ENCODE measurements at regions not wholly inside any gene's neighbourhood (a gene's known extent, or its start where the extent isn't known, plus 50 kb on each side); places are given as distances from the start of the nearest gene placed in this dataset.
"Not testable (repeated sequence)": the region's sequence is repeated elsewhere in the genome, so short reads cannot be mapped to it uniquely, and the experiment has no call there.

DNA sequence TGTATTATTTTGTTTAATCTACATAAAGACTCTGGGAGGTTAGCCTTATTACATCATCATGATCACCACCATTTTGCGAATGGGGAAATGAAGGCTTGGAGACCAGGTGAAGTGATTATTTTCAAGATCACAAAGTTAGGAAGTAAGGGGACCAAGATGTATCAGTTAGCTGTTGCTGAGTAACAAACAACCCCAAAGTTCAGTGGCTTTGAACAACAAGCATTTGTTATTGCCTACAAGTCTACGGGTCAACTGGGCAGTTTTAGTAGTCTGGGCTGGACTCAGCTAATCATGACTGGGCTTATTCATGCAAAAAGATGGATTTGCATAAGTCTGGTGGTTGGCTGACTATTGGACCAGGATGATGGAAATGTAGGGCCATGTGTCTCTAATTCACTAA lies 389.2 kb downstream of the MIAT start:
- DNase-seq (ENCODE audit: low spot score), result no peak

DNA sequence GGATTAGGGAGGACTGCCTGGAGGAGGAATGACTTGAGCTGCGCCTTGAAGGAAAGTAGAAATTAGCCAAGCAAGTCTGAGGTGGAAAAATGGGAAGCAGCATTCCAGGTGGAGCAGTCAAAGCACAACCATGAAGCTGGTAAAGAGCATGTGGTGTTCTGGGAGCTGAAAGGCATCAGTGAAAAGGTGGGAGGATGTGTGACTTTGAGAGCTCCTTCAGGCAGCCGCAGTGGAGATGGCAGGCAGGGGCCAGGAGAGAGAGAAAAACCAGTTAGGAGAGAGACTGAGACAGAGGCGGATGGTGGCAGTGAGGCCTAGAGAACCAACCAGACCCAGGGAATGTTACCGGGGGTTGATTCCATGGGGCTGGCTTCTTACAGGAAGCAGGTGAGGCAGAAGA lies 393.4 kb downstream of the MIAT start:
- no peak for DNase-seq (ENCODE audit: low spot score)

DNA sequence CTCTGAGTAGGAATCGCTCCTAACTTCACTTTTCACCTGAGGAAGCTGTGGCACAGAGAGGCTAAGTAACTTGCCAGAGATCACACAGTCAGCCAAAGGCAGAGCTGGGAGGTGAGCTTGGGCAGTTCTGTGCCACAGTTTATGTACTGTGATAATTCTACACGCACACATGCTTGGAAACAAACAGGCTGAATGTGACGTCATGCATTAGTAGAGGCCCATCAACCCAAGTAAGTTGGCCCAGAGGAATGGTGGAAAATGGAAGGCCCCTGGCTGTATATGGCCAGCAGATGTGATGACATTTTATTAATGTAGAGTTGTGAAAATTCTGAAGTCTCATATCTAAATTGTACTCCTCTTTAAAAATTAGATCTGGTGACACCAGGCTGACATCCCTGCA lies 394.0 kb downstream of the MIAT start:
- no peak for DNase-seq (ENCODE audit: low spot score)

DNA sequence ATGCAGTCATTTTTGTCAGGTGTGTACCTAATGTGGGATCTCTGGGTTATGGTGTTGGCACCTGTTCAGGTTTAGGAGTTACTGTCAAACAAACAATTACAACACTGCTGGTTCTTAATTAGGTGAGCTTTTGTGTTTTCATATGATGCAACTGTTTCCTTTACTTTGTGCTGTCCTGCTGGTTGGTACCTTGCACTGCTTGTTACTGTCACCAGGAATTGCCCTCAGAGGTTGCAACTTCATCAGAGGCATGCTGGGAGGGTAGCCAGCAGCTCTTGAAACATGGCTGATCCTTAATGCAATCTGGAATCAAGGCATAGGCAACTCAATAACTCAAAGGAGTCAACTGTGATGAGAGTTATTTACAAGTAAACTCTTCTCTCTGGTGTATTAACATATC lies 400.3 kb downstream of the MIAT start:
- no peak for DNase-seq (ENCODE audit: low spot score)

DNA sequence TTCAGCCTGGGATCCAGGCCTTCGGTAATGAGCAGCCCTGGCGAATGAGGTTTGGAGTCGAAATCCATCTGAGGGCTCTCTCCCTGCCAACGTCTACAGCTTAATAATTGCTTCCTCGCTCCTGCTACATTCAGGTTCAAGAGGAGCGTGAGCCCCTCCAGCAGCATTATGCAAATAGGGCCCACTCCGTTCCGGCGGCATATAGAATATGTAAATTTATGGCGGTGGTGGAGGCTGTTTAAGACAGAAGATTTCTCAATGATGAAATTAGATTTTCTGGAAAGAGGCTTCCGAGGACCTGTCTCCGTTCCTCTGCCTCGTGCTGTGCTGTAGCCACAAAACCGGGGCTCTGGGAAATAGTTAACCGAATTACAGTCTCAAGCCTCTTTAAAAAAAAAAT lies 402.8 kb downstream of the MIAT start:
- DNase-seq (ENCODE audit: low spot score), result no peak

DNA sequence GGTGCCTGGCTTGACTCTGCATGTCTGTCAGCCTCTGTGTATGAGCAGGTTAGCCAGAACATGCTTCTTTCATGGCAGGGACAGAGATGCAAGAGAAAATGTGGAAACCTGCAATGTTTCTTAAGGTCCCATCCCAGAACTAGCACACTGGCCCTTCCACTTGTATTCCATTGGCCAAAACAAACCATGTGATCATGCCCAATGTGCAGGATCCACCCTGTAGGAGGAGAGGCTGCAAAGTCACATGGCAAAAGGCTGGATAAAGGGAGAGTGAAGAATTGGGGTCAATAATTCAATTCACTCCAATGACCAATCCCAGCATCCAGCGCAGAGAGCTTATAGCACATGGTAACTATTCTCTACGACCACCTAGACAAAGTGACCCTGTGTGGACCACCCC lies 405.5 kb downstream of the MIAT start:
- DNase-seq (ENCODE audit: low spot score), result no peak

DNA sequence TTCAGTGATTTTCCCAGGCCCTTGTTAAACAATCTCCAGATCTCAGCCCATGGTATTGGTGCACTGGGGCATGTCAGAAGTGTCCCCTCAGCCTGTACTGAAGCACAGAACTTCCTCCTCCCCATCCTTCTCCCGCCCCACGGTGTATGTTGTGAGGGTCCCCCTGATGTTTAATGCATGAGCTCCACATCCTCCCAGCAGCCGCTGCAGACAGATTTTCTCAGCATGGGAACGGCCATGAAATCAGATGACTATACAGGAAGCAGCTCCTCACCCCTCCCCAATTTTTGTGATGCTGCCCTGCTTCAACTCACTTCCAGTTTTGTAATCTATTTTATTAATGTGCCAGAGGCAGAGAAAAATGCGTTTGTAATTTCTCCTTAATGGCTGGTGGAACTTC lies 406.0 kb downstream of the MIAT start:
- DNase-seq (ENCODE audit: low spot score), result no peak

DNA sequence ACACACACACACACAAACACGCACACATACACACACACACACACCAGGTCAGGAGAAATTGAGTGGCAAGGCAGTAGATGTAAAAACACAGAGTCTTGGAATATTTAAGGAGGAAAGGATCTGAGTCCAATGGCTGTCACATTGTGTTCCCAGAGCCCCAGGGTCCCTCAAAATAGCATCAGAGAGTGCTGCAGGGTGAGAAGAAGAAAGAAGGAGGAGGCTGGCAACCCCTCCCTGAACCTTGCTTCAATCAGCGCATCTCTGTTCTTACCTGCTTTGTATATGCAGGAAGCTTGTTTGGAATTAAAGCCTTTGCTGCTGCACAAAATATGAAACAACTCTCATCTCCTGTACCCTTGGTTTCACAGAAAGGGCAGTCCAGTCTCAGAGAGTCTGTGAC lies 406.5 kb downstream of the MIAT start:
- DNase-seq (ENCODE audit: low spot score), result no peak

DNA sequence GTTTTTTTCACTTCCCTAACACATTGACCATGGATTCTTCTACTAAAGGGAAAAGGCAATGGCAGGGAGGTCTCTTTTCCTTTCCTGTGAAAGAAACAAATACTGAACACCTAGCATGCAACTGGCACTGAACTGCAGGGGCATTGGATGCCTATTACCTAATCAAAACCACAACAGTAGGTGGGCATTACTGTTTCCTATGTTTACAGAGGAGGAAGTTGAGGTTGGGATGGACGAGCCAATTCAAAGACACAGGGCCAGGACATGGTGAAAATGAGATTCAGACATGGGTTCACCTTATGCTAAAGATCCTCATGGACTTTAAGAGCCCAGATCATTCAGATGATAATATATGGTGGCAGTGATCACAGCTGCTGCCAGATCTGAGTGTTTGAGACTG lies 407.0 kb downstream of the MIAT start:
- DNase-seq (ENCODE audit: low spot score), result no peak

DNA sequence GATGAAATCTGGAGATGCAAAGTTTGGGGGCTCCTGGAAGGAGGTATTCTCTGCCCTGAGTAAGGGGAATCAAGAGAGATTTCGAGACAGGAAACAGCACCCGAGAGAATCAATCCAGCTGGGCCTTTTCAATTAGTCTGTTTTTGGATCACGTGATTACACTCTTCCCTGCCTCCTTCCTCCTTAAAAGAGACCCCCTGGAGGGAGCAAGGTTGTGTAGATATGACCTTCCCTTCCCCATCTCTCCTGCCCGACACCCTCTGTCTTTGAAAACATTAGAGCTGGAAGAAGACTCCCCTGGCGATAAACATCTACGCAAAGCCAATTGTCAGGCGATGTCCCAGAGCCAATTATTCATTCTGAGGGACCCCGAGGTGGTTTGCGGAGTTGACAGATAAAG lies 407.9 kb downstream of the MIAT start:
- no peak for DNase-seq (ENCODE audit: low spot score)

DNA sequence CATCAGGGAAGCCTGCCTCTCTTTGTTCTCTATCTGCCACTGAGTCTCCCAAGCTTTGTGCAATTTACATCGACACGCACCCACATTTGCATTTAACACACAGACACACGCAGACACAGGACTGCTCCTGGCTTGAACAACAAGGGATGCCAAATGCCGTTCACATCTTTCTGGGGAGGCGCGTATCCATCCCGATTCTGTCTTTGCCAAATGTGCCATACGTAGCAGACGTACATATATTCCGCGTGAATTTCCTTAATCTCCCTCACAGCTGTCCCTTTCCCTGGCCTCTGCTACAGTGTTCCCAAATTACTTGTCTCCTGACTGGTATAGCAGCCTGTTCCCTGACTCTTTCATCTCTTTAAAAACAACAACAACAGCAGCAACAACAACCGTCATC lies 409.5 kb downstream of the MIAT start:
- DNase-seq (ENCODE audit: low spot score), result no peak

DNA sequence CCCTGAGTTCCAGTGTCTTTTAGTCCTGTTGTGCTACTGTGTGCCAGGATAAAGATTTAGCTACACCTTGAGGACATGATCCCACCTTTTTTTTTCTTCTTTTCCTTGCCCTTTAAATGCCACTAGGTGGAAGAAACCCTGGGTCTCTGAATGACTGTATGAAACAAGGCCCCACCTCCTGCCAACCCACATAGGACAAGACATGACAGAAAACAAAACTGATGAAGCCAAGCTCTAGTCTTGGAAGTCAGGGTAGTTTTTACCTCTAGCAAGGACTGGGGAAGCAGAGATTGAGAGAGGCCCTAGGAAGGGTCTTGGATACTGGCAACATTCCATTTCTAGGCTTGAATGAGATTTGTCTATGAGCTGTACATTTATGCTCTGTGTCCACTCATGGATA lies 410.7 kb downstream of the MIAT start:
- DNase-seq (ENCODE audit: low spot score), result no peak

DNA sequence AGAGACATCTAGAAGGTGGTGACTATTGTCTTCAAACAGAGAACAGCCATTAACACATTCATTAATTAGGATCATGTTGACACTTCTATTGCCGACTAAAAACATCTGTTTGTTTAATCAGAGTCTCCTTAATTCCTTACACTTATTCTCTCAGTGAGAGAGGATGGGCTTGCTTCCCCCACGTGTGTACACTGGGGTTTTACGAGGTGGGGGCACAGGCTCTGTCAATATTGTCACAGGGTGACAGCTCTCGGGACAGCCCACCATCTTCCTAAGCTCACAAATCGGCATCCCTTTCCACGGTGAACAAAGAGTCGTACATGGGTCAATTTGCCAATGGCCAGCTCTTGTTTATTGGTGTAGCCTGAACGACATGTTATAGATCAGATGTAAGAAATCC lies 413.2 kb downstream of the MIAT start:
- DNase-seq (ENCODE audit: low spot score), result no peak

DNA sequence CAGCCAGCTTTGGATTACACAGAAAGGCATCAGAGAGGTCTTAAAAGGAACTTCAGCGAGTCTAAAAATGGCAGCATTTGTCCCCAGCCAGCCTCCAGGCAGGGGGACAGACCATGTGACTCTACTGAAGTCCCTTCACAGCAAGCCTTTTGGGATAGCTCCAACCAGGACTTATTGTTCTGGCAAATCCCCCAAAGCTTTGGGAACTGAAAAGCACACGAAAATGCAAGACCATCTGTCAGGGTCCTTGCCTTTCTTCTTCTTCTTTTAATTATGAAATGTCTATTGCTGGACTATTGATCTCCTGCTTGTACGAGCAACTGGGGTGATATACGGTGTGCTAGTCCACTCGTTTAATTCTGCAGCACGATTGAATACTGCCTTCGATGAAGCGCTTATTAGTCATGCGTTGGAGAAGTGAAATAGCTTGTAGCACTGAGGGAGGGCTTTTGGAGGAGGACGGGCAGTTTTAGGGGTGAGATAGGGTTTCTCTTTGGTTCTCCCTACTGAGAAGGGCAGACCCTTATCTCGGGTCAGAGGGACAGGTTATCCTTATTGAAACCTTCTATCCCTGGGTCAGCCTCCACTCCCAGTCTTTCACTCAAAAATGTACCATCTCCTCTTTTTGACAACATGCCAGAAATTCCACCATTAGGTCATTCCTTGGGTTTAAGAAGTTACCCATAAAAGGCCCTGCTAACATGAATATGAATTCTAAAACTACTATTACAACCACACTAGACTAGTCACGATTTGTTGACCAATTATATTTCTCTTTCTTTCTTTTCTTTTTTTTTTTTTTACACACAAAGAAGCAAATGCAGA lies 416.4 kb downstream of the MIAT start:
- DNase-seq (ENCODE audit: low spot score), result no peak

DNA sequence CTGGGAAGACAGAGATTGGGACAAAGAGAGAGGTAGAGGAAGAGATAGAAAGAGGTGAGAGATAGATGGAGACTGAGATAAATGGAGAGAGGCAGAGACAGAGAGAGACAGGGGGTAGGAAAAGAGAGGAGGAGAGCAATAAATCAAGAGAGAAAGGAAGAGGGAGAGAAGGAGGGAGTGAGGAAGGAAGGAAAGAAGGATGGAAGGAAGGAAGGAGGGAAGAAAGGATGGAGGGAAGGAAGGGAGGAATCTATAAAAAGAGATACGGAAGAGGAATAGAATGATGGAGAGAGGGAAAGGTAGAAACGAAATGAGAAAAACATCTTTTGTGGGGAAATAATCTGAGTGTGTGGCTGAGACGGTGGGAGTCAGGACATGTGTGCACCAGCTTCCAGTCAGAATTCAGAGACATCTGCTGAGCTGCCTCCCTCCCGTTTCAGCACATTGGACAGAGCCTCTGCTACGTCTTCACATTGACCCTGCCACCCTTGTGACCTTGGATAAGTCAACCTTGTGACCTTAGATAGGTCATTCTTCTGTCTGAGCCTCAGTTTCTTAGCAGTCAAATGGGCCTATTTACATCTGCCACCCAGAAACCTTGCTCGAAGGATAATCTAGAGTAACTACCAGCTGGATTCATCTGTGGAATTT lies 417.8 kb downstream of the MIAT start:
- DNase-seq (ENCODE audit: low spot score), result no peak

DNA sequence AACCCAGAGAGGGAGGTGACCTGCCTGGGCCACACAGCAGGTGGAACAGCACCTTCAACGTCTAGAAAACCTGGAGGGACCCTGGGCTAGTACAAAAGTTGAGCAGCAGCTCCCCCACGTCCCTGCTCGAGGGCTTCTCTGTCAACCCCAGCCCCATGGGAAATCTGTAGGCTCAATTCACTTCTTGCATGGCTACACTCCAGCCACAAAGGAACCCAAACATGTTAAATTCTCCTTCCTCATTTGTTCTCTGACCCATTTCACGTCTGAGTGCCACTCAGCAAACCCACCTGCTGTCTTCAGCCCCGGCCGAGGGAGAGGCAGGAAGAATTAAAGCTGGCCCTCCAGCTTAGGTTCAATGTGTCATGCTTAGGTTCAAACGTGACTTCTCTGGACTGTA lies 418.5 kb downstream of the MIAT start:
- DNase-seq (ENCODE audit: low spot score), result no peak

DNA sequence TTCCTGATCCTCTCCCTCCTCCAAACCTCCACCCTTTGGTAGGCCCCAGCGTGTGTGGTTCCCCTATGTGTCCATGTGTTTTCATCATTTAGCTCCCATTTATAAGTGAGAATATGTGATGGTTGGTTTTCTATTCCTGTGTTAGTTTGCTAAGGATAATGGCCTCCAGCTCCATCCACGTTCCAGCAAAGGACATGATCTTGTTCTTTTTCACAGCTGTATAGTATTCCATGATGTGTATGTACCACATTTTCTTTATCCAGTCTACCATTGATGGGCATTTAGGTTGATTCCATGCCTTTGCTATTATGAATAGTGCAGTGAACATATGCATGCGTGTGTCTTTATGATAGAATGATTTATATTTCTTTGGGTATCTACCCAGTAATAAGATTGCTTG lies 420.7 kb downstream of the MIAT start:
- DNase-seq (ENCODE audit: low spot score), result not testable (repeated sequence)

DNA sequence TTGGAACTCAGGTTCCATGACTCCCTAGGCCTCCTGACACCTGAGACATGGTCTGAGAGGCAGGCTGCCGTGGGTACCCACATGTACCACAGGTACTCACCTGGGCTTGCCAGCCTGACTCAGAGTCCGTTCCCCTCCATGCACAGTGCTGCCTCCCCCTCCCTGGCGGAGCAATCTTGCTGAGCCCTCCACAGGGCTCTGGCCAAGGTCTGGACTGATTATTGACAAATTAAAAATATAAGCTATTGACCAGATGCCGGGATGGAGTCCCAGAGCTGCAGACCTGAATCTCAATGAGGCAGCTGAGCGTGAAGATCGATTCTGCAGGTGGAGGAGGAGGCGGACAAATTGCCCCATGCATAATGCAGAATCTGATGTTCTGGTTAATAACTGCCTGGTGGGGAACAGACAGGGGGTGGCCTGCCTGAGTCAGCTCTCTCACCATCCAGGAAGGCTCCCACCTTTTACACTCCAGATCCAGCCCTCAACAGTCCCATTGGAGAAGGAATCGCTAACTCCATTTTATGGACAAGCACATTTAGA lies 422.7 kb downstream of the MIAT start:
- no peak for DNase-seq (ENCODE audit: low spot score)

DNA sequence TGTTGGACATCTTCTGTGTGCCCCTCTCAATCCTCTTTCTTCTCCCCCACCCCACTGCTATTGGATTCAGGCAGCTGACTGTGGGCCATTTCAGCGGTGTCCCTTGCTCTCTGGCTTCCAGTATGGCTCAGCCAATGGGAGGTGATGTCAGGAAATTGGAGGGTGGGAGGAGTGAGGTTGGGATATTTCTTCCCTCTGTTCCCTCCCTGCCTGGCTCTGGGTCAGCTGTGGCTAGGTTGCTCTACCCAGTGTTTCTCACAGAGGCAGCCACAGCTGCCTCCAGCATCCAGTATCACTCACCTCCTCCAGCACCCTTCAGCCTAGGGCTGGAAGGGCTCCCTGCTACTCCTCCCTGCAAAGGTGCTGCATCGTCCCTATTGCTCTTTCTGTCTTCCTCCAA lies 423.5 kb downstream of the MIAT start:
- no peak for DNase-seq (ENCODE audit: low spot score)

DNA sequence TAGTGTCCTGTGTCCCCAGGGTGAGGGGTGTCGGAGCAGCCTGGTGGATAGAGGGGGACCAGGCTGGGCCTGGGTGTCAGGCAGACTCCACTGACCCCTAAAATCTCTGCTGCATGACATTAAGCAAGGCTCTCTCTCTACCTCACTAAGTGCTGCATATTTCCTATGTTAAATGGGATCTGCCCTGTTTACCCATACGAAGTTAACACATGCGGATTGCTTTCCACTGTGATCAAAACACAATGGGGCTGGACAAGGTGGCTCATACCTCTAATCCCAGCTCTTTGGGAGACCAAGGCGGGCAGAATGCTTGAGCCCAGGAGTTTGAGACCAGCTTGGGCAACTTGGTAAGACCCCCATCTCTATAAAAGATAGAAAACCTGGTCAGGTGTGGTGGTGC lies 426.2 kb downstream of the MIAT start:
- no peak for DNase-seq (ENCODE audit: low spot score)

DNA sequence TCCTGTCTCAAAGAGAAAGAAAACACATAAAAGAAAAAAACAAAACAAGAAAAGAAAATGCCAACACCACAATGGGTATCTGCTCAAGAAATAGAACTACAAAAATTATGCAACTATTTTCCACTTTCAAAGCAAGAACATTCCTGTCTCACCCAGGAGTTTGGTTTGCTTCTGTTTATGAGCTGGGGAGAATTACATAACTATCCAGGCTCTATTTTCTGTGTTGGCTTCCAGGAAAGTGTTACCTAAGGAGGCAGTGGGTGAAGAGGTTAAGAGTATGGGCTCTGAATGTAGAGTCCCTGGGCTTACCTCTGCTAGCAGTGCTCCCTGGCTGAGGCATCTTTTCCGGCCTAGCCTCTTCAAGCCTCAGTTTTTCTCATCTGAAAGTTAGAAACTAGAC lies 426.7 kb downstream of the MIAT start:
- DNase-seq (ENCODE audit: low spot score), result no peak

DNA sequence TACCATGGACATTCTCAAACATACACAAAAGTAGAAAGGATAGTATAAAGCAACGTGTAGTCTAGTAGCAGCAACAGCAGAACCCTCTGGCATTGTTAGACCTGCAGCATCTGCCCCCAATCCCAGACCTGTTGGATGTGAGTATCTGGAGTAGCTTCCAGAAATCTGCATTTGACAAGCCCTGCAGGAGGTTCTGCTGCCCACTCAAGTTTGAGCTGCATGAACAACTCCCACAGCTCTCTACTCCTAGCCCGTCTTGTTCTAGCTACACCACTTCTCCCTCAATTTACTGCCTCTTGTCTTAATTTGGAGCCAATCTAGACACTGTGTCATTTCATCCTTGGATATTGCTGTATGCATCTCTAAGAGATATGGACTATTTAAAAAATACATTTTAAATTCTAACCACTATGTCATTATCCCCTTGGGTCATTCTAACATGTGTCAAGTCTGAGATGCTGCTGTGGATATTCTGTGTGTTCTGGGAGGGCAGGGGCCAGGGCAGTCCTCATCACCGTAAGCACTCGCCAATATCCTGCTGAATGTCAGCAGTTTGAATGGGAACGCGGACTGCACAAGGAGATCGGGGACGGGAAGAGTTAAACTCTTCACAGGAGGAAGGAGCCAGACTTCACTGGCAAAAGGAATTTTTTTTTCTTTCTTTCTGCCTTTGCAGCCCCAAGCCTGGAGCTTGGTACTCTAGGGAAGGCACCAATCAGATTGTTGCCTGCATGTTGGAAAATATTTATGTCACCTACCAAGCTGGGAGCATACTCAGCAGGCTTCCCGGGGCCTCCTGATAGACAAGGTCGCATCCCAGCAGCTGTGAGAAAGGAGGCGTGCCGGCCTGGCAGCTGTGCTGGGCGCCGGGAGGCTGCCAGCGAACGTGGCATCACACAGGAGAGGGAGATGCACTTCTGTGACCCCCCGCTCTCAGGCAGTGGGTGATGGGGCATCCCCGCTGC lies 429.0 kb downstream of the MIAT start:
- DNase-seq (ENCODE audit: low spot score), result no peak

Data from mesenteric fat pad (tissue), 1 donor.